Progenitor cell of endocrine pancreas (in vitro differentiated cells): ENCODE measurements at regions not wholly inside any gene's neighbourhood (a gene's known extent, or its start where the extent isn't known, plus 50 kb on each side); places are given as distances from the start of the nearest gene placed in this dataset.

Experiments
- DNase-seq: peaks from one replicate; pipeline ENCODE4 v3.0.0; 2021; ENCODE audit warnings: low spot score; ENCODE audit not compliant: unreplicated experiment
- H3K27ac Mint-ChIP-seq: 2 replicates; pipeline ENCODE4 v1.8.0; 2021; ENCODE audit warnings: mild to moderate bottlenecking, moderate library complexity, mixed read lengths
- H3K27me3 Mint-ChIP-seq: 2 replicates; pipeline ENCODE4 v1.8.0; 2021; ENCODE audit warnings: mixed read lengths
- H3K36me3 Mint-ChIP-seq: 2 replicates; pipeline ENCODE4 v1.8.0; 2022; ENCODE audit warnings: mixed read lengths; ENCODE audit not compliant: insufficient read depth
- H3K4me1 Mint-ChIP-seq: 2 replicates; pipeline ENCODE4 v1.8.0; 2021; ENCODE audit warnings: low read depth, mixed read lengths
- H3K4me3 Mint-ChIP-seq: 2 replicates; pipeline ENCODE4 v1.8.0; 2021; ENCODE audit warnings: low read depth, mild to moderate bottlenecking, moderate library complexity, mixed read lengths
- H3K9me3 Mint-ChIP-seq: 2 replicates; pipeline ENCODE4 v1.8.0; 2021; ENCODE audit warnings: low read depth, mixed read lengths
- TF ChIP-seq, protein P1 (sequence below): fragments of 200-600 bp; sonication (generic); IDR thresholded peaks from one replicate; pipeline ENCODE4 v1.5.0; 2021; ENCODE audit warnings: antibody characterized with exemption, mild to moderate bottlenecking; ENCODE audit not compliant: unreplicated experiment

DNA sequence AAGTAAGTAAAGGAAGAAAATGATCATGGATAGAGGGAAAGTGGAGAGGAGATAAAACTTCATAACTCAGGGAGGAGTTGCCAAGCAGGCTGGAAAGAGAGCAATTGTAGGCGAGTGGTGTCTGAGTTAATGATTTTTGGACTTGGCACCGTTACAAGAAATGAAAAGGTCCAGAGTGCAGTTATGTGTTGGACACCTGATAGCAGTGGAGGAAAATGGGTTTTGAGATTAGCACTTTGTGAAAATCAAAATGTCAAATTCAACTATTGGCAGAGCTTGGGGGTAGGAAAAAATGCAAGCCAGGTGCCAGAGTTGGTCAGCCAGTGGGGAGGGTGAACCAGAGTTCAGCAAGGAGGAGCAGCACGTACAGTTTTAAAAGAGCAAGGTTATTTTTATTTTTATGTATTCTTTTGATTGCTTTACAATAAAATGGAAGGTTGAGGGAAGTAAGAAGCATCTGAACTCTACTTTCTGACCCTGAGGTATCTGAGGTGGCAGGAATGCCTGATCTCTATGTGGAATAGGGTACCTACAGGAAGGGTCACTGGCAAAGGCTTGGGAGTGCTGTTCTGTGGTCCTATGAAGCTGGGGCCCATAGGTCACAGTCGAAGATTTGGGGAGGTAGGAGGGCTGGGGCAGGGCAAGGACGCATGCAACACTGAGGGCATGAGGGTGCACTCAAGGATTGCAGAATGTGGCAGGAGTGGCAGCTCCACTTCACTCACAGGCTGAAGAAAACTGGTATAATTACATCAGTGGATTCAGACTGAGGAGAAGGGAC is 127.5 kb downstream of the CD8B2 start:
- H3K4me1 Mint-ChIP-seq, result no peaks in the 10 kb centered on the region
- H3K27ac Mint-ChIP-seq, result no peak overlapping the region
- no peaks in the 10 kb centered on the region for H3K36me3 Mint-ChIP-seq
- H3K27me3 Mint-ChIP-seq, result peaks cover 3% of the 10 kb centered on the region
- no peaks in the 10 kb centered on the region for H3K9me3 Mint-ChIP-seq
- TF ChIP-seq, protein P1, sequence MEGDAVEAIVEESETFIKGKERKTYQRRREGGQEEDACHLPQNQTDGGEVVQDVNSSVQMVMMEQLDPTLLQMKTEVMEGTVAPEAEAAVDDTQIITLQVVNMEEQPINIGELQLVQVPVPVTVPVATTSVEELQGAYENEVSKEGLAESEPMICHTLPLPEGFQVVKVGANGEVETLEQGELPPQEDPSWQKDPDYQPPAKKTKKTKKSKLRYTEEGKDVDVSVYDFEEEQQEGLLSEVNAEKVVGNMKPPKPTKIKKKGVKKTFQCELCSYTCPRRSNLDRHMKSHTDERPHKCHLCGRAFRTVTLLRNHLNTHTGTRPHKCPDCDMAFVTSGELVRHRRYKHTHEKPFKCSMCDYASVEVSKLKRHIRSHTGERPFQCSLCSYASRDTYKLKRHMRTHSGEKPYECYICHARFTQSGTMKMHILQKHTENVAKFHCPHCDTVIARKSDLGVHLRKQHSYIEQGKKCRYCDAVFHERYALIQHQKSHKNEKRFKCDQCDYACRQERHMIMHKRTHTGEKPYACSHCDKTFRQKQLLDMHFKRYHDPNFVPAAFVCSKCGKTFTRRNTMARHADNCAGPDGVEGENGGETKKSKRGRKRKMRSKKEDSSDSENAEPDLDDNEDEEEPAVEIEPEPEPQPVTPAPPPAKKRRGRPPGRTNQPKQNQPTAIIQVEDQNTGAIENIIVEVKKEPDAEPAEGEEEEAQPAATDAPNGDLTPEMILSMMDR, result no peak
- DNase-seq, result no peak
- no peak overlapping the region for H3K4me3 Mint-ChIP-seq

DNA sequence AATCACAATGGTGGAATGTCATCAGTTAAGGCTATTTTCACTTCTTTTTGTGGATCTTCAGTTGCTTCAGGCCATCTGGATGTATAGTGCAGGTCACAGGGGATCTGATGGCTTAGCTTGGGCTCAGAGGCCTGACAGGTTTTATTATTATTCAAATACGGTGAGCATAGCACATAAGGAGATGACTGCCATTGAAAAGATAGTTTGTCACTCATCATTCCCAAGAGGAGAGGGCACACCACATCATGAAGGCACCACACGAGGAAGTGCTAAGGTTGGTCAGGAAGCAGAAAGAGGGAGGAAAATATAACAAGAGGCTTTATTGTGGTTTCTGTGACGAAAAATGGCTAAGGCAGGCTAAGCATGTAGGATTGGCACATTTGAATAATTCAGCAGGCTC is 131.4 kb downstream of the CD8B2 start:
- Mint-ChIP-seq H3K4me3 (no peak overlapping the region), H3K27me3 (no peaks in the 10 kb centered on the region), H3K9me3 (no peaks in the 10 kb centered on the region)

DNA sequence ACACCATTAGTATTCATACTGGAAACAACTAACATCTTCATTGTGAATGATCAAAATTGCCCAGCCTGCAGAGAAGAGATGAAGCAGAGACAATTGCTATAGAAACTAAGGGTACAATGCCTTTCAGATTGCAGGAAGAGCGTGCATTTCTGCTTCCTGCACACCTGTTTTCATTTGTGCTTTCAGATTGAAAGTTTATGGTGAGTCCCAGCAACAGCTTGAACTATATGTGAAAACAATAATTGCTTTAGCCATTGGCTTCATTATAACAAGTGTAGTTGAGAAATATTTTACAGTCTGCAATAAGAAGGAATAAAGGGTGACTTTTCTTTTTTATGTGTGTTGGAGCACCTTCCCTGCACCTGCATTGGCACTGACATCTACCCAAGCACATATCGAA is 136.3 kb downstream of the CD8B2 start:
- Mint-ChIP-seq H3K4me1 (no peaks in the 10 kb centered on the region), H3K36me3 (no peaks in the 10 kb centered on the region)

More for the DNA sequence above, 131.4 kb downstream of the CD8B2 start:
- H3K36me3 Mint-ChIP-seq, result no peaks in the 10 kb centered on the region
- DNase-seq, result no peak
- TF ChIP-seq, protein P1, result no peak
- no peaks in the 10 kb centered on the region for H3K4me1 Mint-ChIP-seq
- H3K27ac Mint-ChIP-seq, result no peak overlapping the region

DNA sequence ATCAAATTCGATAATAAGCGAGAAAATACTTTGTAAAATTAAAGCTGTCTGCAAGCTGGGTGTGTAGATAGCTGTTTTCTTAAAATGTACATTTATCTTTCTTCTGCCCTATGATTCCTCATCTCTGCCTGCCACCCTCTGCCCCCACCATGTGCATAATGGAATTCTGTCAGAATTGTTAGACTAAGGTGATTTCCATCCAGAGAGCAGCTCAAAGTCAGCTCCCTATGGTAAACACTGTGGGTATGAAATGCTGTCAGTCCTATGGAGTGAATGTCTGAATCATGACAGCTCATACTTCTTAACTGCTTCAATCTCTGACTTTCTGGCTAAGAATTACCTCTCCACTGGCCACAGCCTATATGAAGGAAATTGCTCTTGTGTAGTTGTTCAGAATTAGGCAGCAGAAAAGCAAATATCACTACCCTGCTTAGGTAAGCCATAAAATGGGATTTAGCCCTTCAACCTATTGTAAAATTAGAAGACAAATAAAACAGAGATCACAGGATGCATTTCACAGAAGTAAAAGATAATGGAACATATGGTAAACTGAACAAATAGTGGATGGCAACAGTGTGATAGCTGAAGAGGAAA is 137.7 kb downstream of the CD8B2 start:
- H3K4me3 Mint-ChIP-seq, result no peak overlapping the region
- peaks cover 8% of the 10 kb centered on the region for H3K9me3 Mint-ChIP-seq
- H3K4me1 Mint-ChIP-seq, result no peaks in the 10 kb centered on the region
- TF ChIP-seq, protein P1, result no peak
- H3K27me3 Mint-ChIP-seq, result peaks cover 24% of the 10 kb centered on the region
- no peaks in the 10 kb centered on the region for H3K36me3 Mint-ChIP-seq
- H3K27ac Mint-ChIP-seq, result no peak overlapping the region
- DNase-seq, result no peak

More for the DNA sequence above, 136.3 kb downstream of the CD8B2 start:
- Mint-ChIP-seq H3K9me3 (peaks cover 8% of the 10 kb centered on the region), H3K27ac (no peak overlapping the region), H3K27me3 (peaks cover 21% of the 10 kb centered on the region), H3K4me3 (no peak overlapping the region)
- TF ChIP-seq, protein P1, result no peak
- DNase-seq, result no peak

DNA sequence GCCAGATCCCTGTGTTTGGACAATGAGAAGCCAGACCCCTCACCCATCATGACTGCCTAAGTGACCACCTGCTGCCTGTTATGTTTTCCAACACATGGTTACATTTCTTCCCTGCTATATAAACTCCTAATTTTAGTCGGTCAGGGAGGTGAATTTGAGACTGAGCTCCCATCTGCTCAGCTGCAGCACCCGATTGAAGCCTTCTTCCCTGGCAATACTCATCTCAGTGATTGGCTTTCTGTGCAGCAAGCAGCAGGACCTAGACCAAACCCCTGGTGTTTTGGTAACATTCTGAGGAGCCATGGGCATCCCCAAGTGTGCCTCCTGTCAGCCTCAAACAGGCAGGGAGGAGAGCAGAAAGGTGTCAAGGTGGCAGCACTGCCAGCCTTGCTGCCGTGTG is 141.2 kb downstream of the CD8B2 start:
- DNase-seq, result no peak
- Mint-ChIP-seq H3K27ac (no peak overlapping the region), H3K27me3 (peaks cover 46% of the 10 kb centered on the region), H3K4me1 (no peaks in the 10 kb centered on the region), H3K4me3 (no peak overlapping the region), H3K9me3 (peaks cover 8% of the 10 kb centered on the region), H3K36me3 (no peaks in the 10 kb centered on the region)
- TF ChIP-seq, protein P1, result no peak
